ENCODE measurements at regions not wholly inside any gene's neighbourhood (a gene's known extent, or its start where the extent isn't known, plus 50 kb on each side); places are given as distances from the start of the nearest gene placed in this dataset.

DNA sequence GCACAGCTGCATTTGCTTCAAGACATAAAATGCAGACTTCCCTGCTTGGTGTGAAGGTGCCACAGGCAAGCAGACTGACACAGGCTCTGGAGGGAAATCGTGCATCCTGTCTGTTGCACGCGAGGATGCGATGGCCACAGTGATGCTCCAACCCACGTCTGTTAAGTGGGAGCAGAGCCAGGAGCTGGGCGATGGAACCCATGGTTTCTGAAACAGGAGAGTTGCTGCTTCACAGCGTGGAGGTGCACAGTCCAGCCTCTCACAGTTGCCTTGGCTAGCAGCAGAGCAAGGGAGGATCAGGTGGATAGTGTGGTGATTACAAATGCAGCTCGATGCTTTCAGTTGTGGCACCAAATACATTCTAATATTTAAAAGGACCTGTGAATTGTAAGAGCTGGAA lies 108.8 kb downstream of the TENT4A start:
- no peak for TF ChIP-seq CTCF (IDR thresholded peaks at IDR 0.05)
- TF ChIP-seq POLR2AphosphoS5 (IDR thresholded peaks at IDR 0.05; ENCODE audit: low read depth, low read length), result no peak
- TF ChIP-seq REST (IDR thresholded peaks at IDR 0.05; ENCODE audit: insufficient read depth in 1 of 2, low read depth in 2 of 2, low read length in 1 of 2), result no peak
- no peak for TF ChIP-seq SIN3A (IDR thresholded peaks at IDR 0.05; ENCODE audit: borderline replicate concordance, insufficient read depth, low read depth, low read length)

Measured in Panc1 (cell line).